A549 (cell line): ENCODE measurements at regions not wholly inside any gene's neighbourhood (a gene's known extent, or its start where the extent isn't known, plus 50 kb on each side); places are given as distances from the start of the nearest gene placed in this dataset.

ENCODE experiments used
- ATAC-seq, 2 experiments: fragments of 200-7000 bp in 1 of 2; fragments of >200 bp in 1 of 2; cut with Nextera tagmentation in 1 of 2; cut with Tn5 transposase in 1 of 2; 3 replicates each; pipeline versions ENCODE4 v1.8.0 to v1.9.1; 2018 to 2020; ENCODE audit warnings: mild to moderate bottlenecking in 1 of 2, moderate library complexity in 1 of 2
- CTCF ChIA-PET: fragments of 300-600 bp; sonication (Branson Sonifier 250); formaldehyde crosslinking; extraction: SDS; loops from one replicate; lab custom pipeline; 2021; ENCODE audit warnings: antibody characterized with exemption, inconsistent platforms; lab: Yijun Ruan, JAX
- POLR2A ChIA-PET: fragments of 350-600 bp; formaldehyde crosslinking; extraction: SDS; loops from one replicate; lab custom pipeline; 2021; ENCODE audit warnings: antibody characterized with exemption, inconsistent platforms; lab: Yijun Ruan, JAX
- DNase-seq, 2 experiments: peaks; one replicate each; pipeline versions ENCODE4 v3.0.0 to v3.0.0-alpha.2; 2011 to 2016; ENCODE audit warnings: low read depth in 1 of 2, low spot score in 1 of 2
- FAIRE-seq: peaks from 2 replicates; lab custom pipeline; 2011; peaks lifted over from hg19 to GRCh38; lab: Jason Lieb, UNC
- H3K27ac ChIP-seq, 2 experiments: fragments of >200 bp; sonication (Bioruptor Twin); formaldehyde crosslinking; 3 replicates each; pipeline ENCODE4 v1.5.1; 2016 to 2017
- H3K4me1 ChIP-seq: fragments of >200 bp; sonication (Bioruptor Twin); formaldehyde crosslinking; 3 replicates; pipeline ENCODE4 v1.6.1; 2016
- H3K4me2 ChIP-seq: fragments of >200 bp; sonication (Bioruptor Twin); formaldehyde crosslinking; 3 replicates; pipeline ENCODE4 v1.6.1; 2016
- H3K4me3 ChIP-seq: fragments of >200 bp; sonication (Bioruptor Twin); formaldehyde crosslinking; 3 replicates; pipeline ENCODE4 v1.5.1; 2016
- H3K9me3 ChIP-seq: fragments of >200 bp; sonication (Bioruptor Twin); formaldehyde crosslinking; 3 replicates; pipeline ENCODE4 v1.6.1; 2016
- CBX2 ChIP-seq: fragments of 200-600 bp; sonication (generic); IDR thresholded peaks from 2 replicates; pipeline ENCODE4 v1.6.1; 2016; ENCODE audit warnings: low read depth, mild to moderate bottlenecking, borderline replicate concordance
- CBX8 ChIP-seq: fragments of 200-600 bp; sonication (generic); IDR thresholded peaks from 2 replicates; pipeline ENCODE4 v1.6.1; 2016
- CEBPB ChIP-seq, 2 experiments: fragments of >200 bp in 1 of 2; sonication (Bioruptor Twin) in 1 of 2; formaldehyde crosslinking in 1 of 2; IDR thresholded peaks; 2 replicates each; pipeline ENCODE4 v1.6.1; 2012 to 2016
- CHD2 ChIP-seq: fragments of 150-350 bp; IDR thresholded peaks from 2 replicates; pipeline ENCODE4 v1.6.1; 2014; ENCODE audit warnings: low read length; ENCODE audit not compliant: partially characterized antibody
- CHD4 ChIP-seq: fragments of 200-600 bp; sonication (generic); IDR thresholded peaks from 2 replicates; pipeline ENCODE4 v1.6.1; 2016; ENCODE audit warnings: antibody characterized with exemption, mild to moderate bottlenecking, borderline replicate concordance
- EP300 ChIP-seq, 2 experiments: fragments of >200 bp; sonication (Bioruptor Twin); formaldehyde crosslinking; IDR thresholded peaks; 2 replicates in 1 of 2; 3 replicates in 1 of 2; pipeline ENCODE4 v1.6.1; 2016 to 2017
- ESRRA ChIP-seq: fragments of 150-350 bp; IDR thresholded peaks from 2 replicates; pipeline ENCODE4 v1.6.1; 2014; ENCODE audit warnings: mild to moderate bottlenecking, low read length, borderline replicate concordance
- FOSL2 ChIP-seq, 2 experiments: fragments of 450-650 bp in 1 of 2; fragments of >200 bp in 1 of 2; sonication (Bioruptor Twin) in 1 of 2; formaldehyde crosslinking; IDR thresholded peaks; 2 replicates each; pipeline versions ENCODE4 v1.5.0 to v1.6.1; 2016 to 2020; ENCODE audit warnings: mild to moderate bottlenecking in 1 of 2, moderate library complexity in 1 of 2
- FOXS1 ChIP-seq: fragments of 250-450 bp; sonication (Bioruptor Pico); IDR thresholded peaks from 2 replicates; pipeline ENCODE4 v1.5.0; 2020; ENCODE audit warnings: mild to moderate bottlenecking, moderate library complexity
- GATA3 ChIP-seq: IDR thresholded peaks from 2 replicates; pipeline ENCODE4 v1.6.1; 2012; ENCODE audit warnings: borderline replicate concordance
- HOXB5 ChIP-seq: fragments of 250-450 bp; sonication (Bioruptor Pico); IDR thresholded peaks from 2 replicates; pipeline ENCODE4 v1.5.0; 2020; ENCODE audit warnings: mild to moderate bottlenecking, moderate library complexity
- JUN ChIP-seq, 2 experiments: fragments of >200 bp; sonication (Bioruptor Twin); formaldehyde crosslinking; IDR thresholded peaks; 2 replicates in 1 of 2; 3 replicates in 1 of 2; pipeline ENCODE4 v1.6.1; 2016 to 2017
- KDM1A ChIP-seq: fragments of 200-600 bp; sonication (generic); IDR thresholded peaks from 2 replicates; pipeline ENCODE4 v1.6.1; 2016; ENCODE audit warnings: low read depth, mild to moderate bottlenecking
- MAZ ChIP-seq: fragments of 150-350 bp; IDR thresholded peaks from 2 replicates; pipeline ENCODE4 v1.6.1; 2014; ENCODE audit warnings: antibody characterized with exemption, low read depth, low read length, borderline replicate concordance
- POLR2A ChIP-seq: IDR thresholded peaks from 2 replicates; pipeline ENCODE4 v1.6.1; 2012; ENCODE audit warnings: mild to moderate bottlenecking, low read length
- RAD21 ChIP-seq, 2 experiments: fragments of >200 bp in 1 of 2; sonication (Bioruptor Twin) in 1 of 2; formaldehyde crosslinking in 1 of 2; IDR thresholded peaks in 1 of 2; conservative IDR thresholded peaks in 1 of 2; 2 replicates in 1 of 2; 3 replicates in 1 of 2; pipeline ENCODE4 v1.6.1; 2012 to 2018; ENCODE audit warnings: inconsistent platforms in 1 of 2
- RARB ChIP-seq: fragments of 250-450 bp; sonication (Bioruptor Pico); IDR thresholded peaks from 2 replicates; pipeline ENCODE4 v1.8.0; 2021; ENCODE audit warnings: mild to moderate bottlenecking, moderate library complexity
- RCOR1 ChIP-seq: fragments of 150-350 bp; IDR thresholded peaks from 2 replicates; pipeline ENCODE4 v1.6.1; 2014; ENCODE audit warnings: antibody characterized with exemption, low read length, low read depth
- SMC3 ChIP-seq: fragments of >200 bp; sonication (Bioruptor Twin); formaldehyde crosslinking; IDR thresholded peaks from 3 replicates; pipeline ENCODE4 v1.6.1; 2018; ENCODE audit warnings: inconsistent platforms
- SREBF2 ChIP-seq: fragments of 450-650 bp; IDR thresholded peaks from 2 replicates; pipeline ENCODE4 v1.6.1; 2014; ENCODE audit warnings: mild to moderate bottlenecking, moderate library complexity
- TP53 ChIP-seq: fragments of 250-450 bp; sonication (Bioruptor Pico); IDR thresholded peaks from 2 replicates; pipeline ENCODE4 v1.5.0; 2021; ENCODE audit warnings: mild to moderate bottlenecking, moderate library complexity
- ZSCAN20 ChIP-seq: fragments of 250-450 bp; sonication (Bioruptor Pico); IDR thresholded peaks from 2 replicates; pipeline ENCODE4 v1.8.0; 2022; ENCODE audit warnings: mild to moderate bottlenecking, moderate library complexity
- WGBS: methylation state at CpG from one replicate; pipeline ENCODE4 v1.1.6; 2017; ENCODE audit errors: missing lambda C conversion rate; 5-methylcytosine and 5-hydroxymethylcytosine counted together
- TF ChIP-seq, protein P1 (sequence below): fragments of >200 bp; sonication (Bioruptor Twin); formaldehyde crosslinking; IDR thresholded peaks from 3 replicates; pipeline ENCODE4 v1.5.1; 2016
- TF ChIP-seq, protein P2 (sequence below): fragments of 250-450 bp; sonication (Bioruptor Pico); IDR thresholded peaks from 2 replicates; pipeline ENCODE4 v1.5.0; 2021; ENCODE audit warnings: mild to moderate bottlenecking, moderate library complexity, borderline replicate concordance
- TF ChIP-seq, protein P3 (sequence below): fragments of >200 bp; sonication (Bioruptor Twin); formaldehyde crosslinking; IDR thresholded peaks from 2 replicates; pipeline ENCODE4 v1.6.1; 2016

DNA sequence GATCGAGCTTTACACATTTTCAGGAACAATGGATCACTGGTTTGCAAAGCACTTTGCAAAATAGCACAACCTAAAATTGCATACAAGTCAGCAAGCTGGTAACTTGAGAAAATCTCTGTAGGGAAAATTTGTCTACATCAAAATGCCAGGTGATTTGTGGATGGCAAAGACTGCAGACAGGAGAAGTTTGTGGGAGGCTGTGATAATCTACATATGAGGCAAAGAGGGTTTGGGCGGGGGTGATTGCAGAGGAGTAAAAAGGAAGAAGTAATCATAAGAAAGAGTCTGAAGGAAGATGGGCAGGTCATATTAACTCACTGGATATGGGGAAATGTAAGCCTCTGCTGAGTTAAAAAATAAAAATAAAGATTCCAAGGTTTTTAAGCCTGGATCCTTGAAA is 166.3 kb upstream of the STXBP5 start:
- no peaks in the 10 kb centered on the region for H3K9me3 ChIP-seq
- 0 out of 3 replicates have a peak, but pooled peaks cover 3% of the 10 kb centered on the region for H3K4me1 ChIP-seq
- ChIA-PET CTCF (interaction anchor here (0.9 kb wide), 1 partner anchor 13 kb away, joined by 3 read pairs; no protein-coding TSS in a partner anchor), POLR2A (no interaction called here)
- ATAC-seq, result no peak
- TF ChIP-seq, protein P1, sequence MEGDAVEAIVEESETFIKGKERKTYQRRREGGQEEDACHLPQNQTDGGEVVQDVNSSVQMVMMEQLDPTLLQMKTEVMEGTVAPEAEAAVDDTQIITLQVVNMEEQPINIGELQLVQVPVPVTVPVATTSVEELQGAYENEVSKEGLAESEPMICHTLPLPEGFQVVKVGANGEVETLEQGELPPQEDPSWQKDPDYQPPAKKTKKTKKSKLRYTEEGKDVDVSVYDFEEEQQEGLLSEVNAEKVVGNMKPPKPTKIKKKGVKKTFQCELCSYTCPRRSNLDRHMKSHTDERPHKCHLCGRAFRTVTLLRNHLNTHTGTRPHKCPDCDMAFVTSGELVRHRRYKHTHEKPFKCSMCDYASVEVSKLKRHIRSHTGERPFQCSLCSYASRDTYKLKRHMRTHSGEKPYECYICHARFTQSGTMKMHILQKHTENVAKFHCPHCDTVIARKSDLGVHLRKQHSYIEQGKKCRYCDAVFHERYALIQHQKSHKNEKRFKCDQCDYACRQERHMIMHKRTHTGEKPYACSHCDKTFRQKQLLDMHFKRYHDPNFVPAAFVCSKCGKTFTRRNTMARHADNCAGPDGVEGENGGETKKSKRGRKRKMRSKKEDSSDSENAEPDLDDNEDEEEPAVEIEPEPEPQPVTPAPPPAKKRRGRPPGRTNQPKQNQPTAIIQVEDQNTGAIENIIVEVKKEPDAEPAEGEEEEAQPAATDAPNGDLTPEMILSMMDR, result no peak
- no peak for TF ChIP-seq GATA3
- TF ChIP-seq FOXS1 (CRISPR knock-in tag), result no peak
- TF ChIP-seq RCOR1, result no peak
- TF ChIP-seq, protein P2, sequence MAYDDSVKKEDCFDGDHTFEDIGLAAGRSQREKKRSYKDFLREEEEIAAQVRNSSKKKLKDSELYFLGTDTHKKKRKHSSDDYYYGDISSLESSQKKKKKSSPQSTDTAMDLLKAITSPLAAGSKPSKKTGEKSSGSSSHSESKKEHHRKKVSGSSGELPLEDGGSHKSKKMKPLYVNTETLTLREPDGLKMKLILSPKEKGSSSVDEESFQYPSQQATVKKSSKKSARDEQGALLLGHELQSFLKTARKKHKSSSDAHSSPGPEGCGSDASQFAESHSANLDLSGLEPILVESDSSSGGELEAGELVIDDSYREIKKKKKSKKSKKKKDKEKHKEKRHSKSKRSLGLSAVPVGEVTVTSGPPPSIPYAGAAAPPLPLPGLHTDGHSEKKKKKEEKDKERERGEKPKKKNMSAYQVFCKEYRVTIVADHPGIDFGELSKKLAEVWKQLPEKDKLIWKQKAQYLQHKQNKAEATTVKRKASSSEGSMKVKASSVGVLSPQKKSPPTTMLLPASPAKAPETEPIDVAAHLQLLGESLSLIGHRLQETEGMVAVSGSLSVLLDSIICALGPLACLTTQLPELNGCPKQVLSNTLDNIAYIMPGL (CRISPR knock-in tag), result no peak
- FAIRE-seq, result no peak
- 55% methylated on average over 2 of the region's 2 CpGs for WGBS
- no peak overlapping the region for H3K4me2 ChIP-seq
- no peak overlapping the region for H3K4me3 ChIP-seq
- no peak overlapping the region for H3K27ac ChIP-seq
- DNase-seq, result no peak

DNA sequence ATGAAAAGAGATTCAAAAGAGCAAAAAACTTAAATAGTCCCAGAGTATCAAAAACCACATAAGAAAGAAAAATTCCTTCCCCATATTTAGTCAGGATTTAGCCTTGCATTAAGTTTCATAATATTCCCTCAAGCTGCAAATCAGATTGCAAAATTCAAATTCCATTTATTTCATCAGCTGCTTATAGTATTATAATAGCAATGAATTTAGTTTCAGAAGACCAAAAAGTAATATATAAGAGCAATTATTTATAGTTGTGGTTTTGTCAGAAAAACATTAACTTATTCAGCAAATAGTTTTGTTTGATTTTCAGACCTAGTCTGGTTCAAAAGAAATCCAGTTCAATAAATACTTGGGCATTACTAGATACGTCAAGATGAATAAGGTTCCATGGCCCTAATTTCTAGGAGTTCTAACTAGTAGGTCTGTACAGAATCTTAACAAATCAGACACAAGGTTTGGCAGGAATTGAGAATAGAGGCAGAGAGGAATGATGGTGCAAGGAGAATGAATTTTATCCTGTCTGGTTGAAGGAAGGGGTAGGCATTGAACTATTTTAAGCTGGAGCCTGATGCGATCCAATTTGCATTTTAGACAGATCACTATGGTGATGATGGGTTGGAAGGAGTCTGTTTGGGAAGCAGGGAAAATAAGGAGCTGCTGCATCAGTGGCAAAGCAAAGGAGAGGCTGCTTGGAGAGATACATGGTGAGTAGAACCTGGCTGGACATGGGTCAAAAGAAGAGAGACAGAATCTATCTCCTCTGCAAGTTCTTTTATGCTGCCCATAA is 163.9 kb upstream of the STXBP5 start:
- H3K4me1 ChIP-seq, result 0 out of 3 replicates have a peak, but pooled peaks cover 3% of the 10 kb centered on the region
- peaks cover 11% of the 10 kb centered on the region; the same call in 2 of the 3 replicates for H3K9me3 ChIP-seq
- FAIRE-seq, result no peak
- POLR2A ChIA-PET, result no interaction called here
- H3K4me3 ChIP-seq, result no peak overlapping the region
- ATAC-seq, result no peak
- H3K27ac ChIP-seq, result 0 out of 6 replicates have a peak overlapping the region, but pooled peaks of 1 of the 2 experiments have one; percentile 31
- CTCF ChIA-PET, result no interaction called here
- H3K4me2 ChIP-seq, result no peak overlapping the region
- no peak for TF ChIP-seq JUN (IDR thresholded peaks at IDR 0.05)
- TF ChIP-seq POLR2A, result no peak
- TF ChIP-seq, protein P2 (CRISPR knock-in tag), result no peak
- no peak for TF ChIP-seq SMC3
- TF ChIP-seq EP300 (IDR thresholded peaks at IDR 0.05), result no peak
- TF ChIP-seq, all 56 proteins: peak for 0
- DNase-seq, result no peak
- 45% methylated on average over 2 of the region's 2 CpGs for WGBS

- ATAC-seq (no peak), DNase-seq (no peak)
- CTCF ChIA-PET, result no interaction called here
- Histone ChIP-seq H3K4me3 (no peak overlapping the region), H3K27ac (no peak overlapping the region), H3K4me1 (0 out of 3 replicates have a peak, but pooled peaks cover 3% of the 10 kb centered on the region)
- POLR2A ChIA-PET, result no interaction called here
- 27% methylated on average over 2 of the region's 2 CpGs for WGBS
- TF ChIP-seq FOSL2 (IDR thresholded peaks at IDR 0.05) (no peak), FOSL2 (CRISPR knock-in tag; IDR thresholded peaks at IDR 0.05) (no peak), HOXB5 (no peak), CEBPB (IDR thresholded peaks at IDR 0.05) (no peak), CBX2 (no peak), SMC3 (no peak), ZSCAN20 (no peak), EP300 (IDR thresholded peaks at IDR 0.05) (no peak), SREBF2 (no peak), MAZ (no peak), RAD21 (conservative IDR thresholded peaks at IDR 0.05 in 1 of 2, IDR thresholded peaks at IDR 0.05 in 1 of 2) (no peak), KDM1A (no peak), TP53 (CRISPR knock-in tag) (no peak), ESRRA (no peak), RARB (CRISPR knock-in tag) (no peak), CBX8 (no peak), CHD2 (no peak), CHD4 (no peak)
- TF ChIP-seq, protein P3, sequence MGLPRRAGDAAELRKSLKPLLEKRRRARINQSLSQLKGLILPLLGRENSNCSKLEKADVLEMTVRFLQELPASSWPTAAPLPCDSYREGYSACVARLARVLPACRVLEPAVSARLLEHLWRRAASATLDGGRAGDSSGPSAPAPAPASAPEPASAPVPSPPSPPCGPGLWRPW, result no peak
- TF ChIP-seq, all 56 proteins: peak for 0
- peaks cover 11% of the 10 kb centered on the region; the same call in 2 of the 3 replicates for H3K9me3 ChIP-seq
- FAIRE-seq, result no peak
- no peak overlapping the region for H3K4me2 ChIP-seq
Measured at GRCh38 chr6:147042679-147043078, 161.5 kb upstream of the STXBP5 start.
